ENCODE measurements at regions not wholly inside any gene's neighbourhood (a gene's known extent, or its start where the extent isn't known, plus 50 kb on each side); places are given as distances from the start of the nearest gene placed in this dataset.
"Not testable (repeated sequence)": the region's sequence is repeated elsewhere in the genome, so short reads cannot be mapped to it uniquely, and the experiment has no call there.

- intact Hi-C loops (cut with DNase I; ENCODE audit: low total_unique reads) = no loop called here
- DNase-seq (ENCODE audit: low spot score in 2 of 2) = no peak
- WGBS, 2 donors = 79 to 81% methylated on average over 1 of the region's 1 CpG
- TF ChIP-seq POLR2A (IDR thresholded peaks at IDR 0.05) (no peak), CTCF (IDR thresholded peaks at IDR 0.05) (no peak)
- no peak overlapping the region for H3K4me3 ChIP-seq (ENCODE audit: low read depth, poor library complexity, severe bottlenecking)
These were observed 791.2 kb downstream of the GBE1 start for GRCh38 chr3:80970292-80970691.

DNA sequence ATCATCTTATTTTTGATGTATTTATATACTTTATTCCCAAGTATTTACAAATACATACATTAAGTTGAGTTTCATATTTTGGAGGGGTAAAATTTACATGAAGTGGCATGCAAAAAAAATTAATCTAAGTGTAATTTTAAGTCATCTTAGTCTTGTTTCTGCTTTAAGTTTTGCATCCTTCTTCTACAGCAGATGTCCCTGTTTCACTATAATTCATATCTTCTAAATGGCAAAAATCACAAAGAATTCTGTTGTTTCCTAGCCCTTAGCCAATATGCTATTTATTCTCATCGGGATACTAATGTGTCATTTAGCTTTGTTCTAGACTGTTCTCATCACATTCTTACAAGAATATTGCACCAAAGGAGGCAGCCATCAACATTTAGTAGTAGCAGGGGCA, 831.9 kb downstream of the GBE1 start:
- no peak overlapping the region for H3K4me3 ChIP-seq (ENCODE audit: low read depth, poor library complexity, severe bottlenecking)
- no peak for TF ChIP-seq POLR2A (IDR thresholded peaks at IDR 0.05)
- TF ChIP-seq CTCF (IDR thresholded peaks at IDR 0.05) = no peak
- intact Hi-C loops (cut with DNase I; ENCODE audit: low total_unique reads) = no loop called here
- WGBS, 2 donors = 77 to 88% methylated on average over 1 of the region's 1 CpG
- no peak for DNase-seq (ENCODE audit: low spot score in 2 of 2)

GRCh38 chr3:80914854-80915253, 846.6 kb downstream of the GBE1 start:
- no peak overlapping the region for H3K4me3 ChIP-seq (ENCODE audit: low read depth, poor library complexity, severe bottlenecking)
- TF ChIP-seq CTCF (IDR thresholded peaks at IDR 0.05) (no peak), POLR2A (IDR thresholded peaks at IDR 0.05) (no peak)
- WGBS, 2 donors = 78 to 81% methylated on average over 4 of the region's 4 CpGs
- DNase-seq (ENCODE audit: low spot score in 2 of 2) = no peak
- intact Hi-C loops (cut with DNase I; ENCODE audit: low total_unique reads) = no loop called here

GRCh38 chr3:80898211-80898610, 863.2 kb downstream of the GBE1 start:
- no peak overlapping the region for H3K4me3 ChIP-seq (ENCODE audit: low read depth, poor library complexity, severe bottlenecking)
- intact Hi-C loops (cut with DNase I; ENCODE audit: low total_unique reads) = no loop called here
- no peak for DNase-seq (ENCODE audit: low spot score in 2 of 2)
- TF ChIP-seq POLR2A (IDR thresholded peaks at IDR 0.05) (no peak), CTCF (IDR thresholded peaks at IDR 0.05) (no peak)

GRCh38 chr3:80897005-80897404, 864.4 kb downstream of the GBE1 start:
- H3K4me3 ChIP-seq (ENCODE audit: low read depth, poor library complexity, severe bottlenecking); intact Hi-C loops (cut with DNase I; ENCODE audit: low total_unique reads); DNase-seq (ENCODE audit: low spot score in 2 of 2): not testable (repeated sequence)
- WGBS, 2 donors = 83 to 84% methylated on average over 8 to 9 of the region's 12 CpGs

- 70 to 76% methylated on average over 2 of the region's 2 CpGs for WGBS, 2 donors
- TF ChIP-seq POLR2A (IDR thresholded peaks at IDR 0.05) (no peak), CTCF (IDR thresholded peaks at IDR 0.05) (no peak)
- H3K4me3 ChIP-seq (ENCODE audit: low read depth, poor library complexity, severe bottlenecking) = no peak overlapping the region
These were observed 870.9 kb downstream of the GBE1 start for GRCh38 chr3:80890571-80890970.

More at GRCh38 chr3:80890571-80890970, 870.9 kb downstream of the GBE1 start:
- intact Hi-C loops (cut with DNase I; ENCODE audit: low total_unique reads) = no loop called here
- no peak for DNase-seq (ENCODE audit: low spot score in 2 of 2)
